Colonic mucosa (tissue), 4 donors: ENCODE measurements at regions not wholly inside any gene's neighbourhood (a gene's known extent, or its start where the extent isn't known, plus 50 kb on each side); places are given as distances from the start of the nearest gene placed in this dataset.

Experiments
- DNase-seq: peaks from one replicate; pipeline ENCODE4 v3.0.0-alpha.2; 2020
- H3K27ac ChIP-seq: fragments of 200-600 bp; one replicate; pipeline ENCODE4 v1.8.0; 2021
- H3K27me3 ChIP-seq: fragments of 200-600 bp; one replicate; pipeline ENCODE4 v1.8.0; 2021
- H3K36me3 ChIP-seq: fragments of 200-600 bp; one replicate; pipeline ENCODE4 v1.8.0; 2021
- H3K4me1 ChIP-seq: fragments of 200-600 bp; one replicate; pipeline ENCODE4 v1.8.0; 2021; ENCODE audit warnings: mild to moderate bottlenecking
- H3K4me3 ChIP-seq: fragments of 200-600 bp; one replicate; pipeline ENCODE4 v1.8.0; 2021
- H3K9ac ChIP-seq, 2 donors: one replicate each; pipeline ENCODE4 v1.7.0; 2013; ENCODE audit warnings: control low read depth in 2 of 2, low read depth in 2 of 2, low read length in 2 of 2
- H3K9me3 ChIP-seq: fragments of 200-600 bp; one replicate; pipeline ENCODE4 v1.8.0; 2021
- CTCF ChIP-seq: fragments of 200-600 bp; IDR thresholded peaks from one replicate; pipeline ENCODE4 v1.8.0; 2022; ENCODE audit warnings: antibody characterized with exemption, mild to moderate bottlenecking
- intact Hi-C: fragments of 100-400 bp; cut with DNase I; formaldehyde crosslinking; loops from one replicate; pipeline ENCODE4 v1.14.1; 2022
- donor health status: healthy.
- donor health status: DM: no; HTN: no; CAD: no.
- donor health status: DM: no; HTN: no; CAD: no.

- Histone ChIP-seq H3K27ac (no peak overlapping the region), H3K9ac (no peak overlapping the region), H3K27me3 (no peaks in the 10 kb centered on the region), H3K4me3 (no peak overlapping the region), H3K36me3 (no peaks in the 10 kb centered on the region), H3K4me1 (no peaks in the 10 kb centered on the region), H3K9me3 (no peaks in the 10 kb centered on the region)
- intact Hi-C loops, result loop anchor here (10.0 kb wide), 1 partner anchor 107 kb away; no protein-coding TSS in a partner anchor
- TF ChIP-seq CTCF, result no peak
- no peak for DNase-seq
These were observed 147.8 kb downstream of the CYP26A1 start for GRCh38 chr10:93221521-93221920.

- no peaks in the 10 kb centered on the region for H3K9me3 ChIP-seq
- no peak overlapping the region for H3K9ac ChIP-seq
- H3K27me3 ChIP-seq, result no peaks in the 10 kb centered on the region
- no peaks in the 10 kb centered on the region for H3K4me1 ChIP-seq
- no peak overlapping the region for H3K27ac ChIP-seq
- H3K4me3 ChIP-seq, result no peak overlapping the region
- no peak for TF ChIP-seq CTCF
- intact Hi-C loops, result loop anchor here (10.0 kb wide), 1 partner anchor 107 kb away; no protein-coding TSS in a partner anchor
- DNase-seq, result no peak
- no peaks in the 10 kb centered on the region for H3K36me3 ChIP-seq
These were observed 148.6 kb downstream of the CYP26A1 start for GRCh38 chr10:93222211-93222754.

- Histone ChIP-seq H3K9me3 (no peaks in the 10 kb centered on the region), H3K27me3 (no peaks in the 10 kb centered on the region), H3K27ac (no peak overlapping the region), H3K4me1 (no peaks in the 10 kb centered on the region), H3K4me3 (no peak overlapping the region), H3K36me3 (no peaks in the 10 kb centered on the region), H3K9ac (no peak overlapping the region)
- no peak for TF ChIP-seq CTCF
- no peak for DNase-seq
- intact Hi-C loops, result loop anchor here (10.0 kb wide), 1 partner anchor 108 kb away; no protein-coding TSS in a partner anchor
These were observed 149.2 kb downstream of the CYP26A1 start for GRCh38 chr10:93222876-93223275.

GRCh38 chr10:93223336-93223735, 149.6 kb downstream of the CYP26A1 start:
- no peaks in the 10 kb centered on the region for H3K27me3 ChIP-seq
- no peaks in the 10 kb centered on the region for H3K36me3 ChIP-seq
- DNase-seq, result no peak
- H3K4me3 ChIP-seq, result no peak overlapping the region
- TF ChIP-seq CTCF, result no peak
- intact Hi-C loops, result loop anchor here (10.0 kb wide), 1 partner anchor 109 kb away; no protein-coding TSS in a partner anchor
- no peak overlapping the region for H3K9ac ChIP-seq
- H3K27ac ChIP-seq, result no peak overlapping the region
- no peaks in the 10 kb centered on the region for H3K4me1 ChIP-seq
- no peaks in the 10 kb centered on the region for H3K9me3 ChIP-seq

GRCh38 chr10:93224005-93224779, 150.5 kb downstream of the CYP26A1 start:
- Histone ChIP-seq H3K4me3 (no peak overlapping the region), H3K9me3 (no peaks in the 10 kb centered on the region), H3K36me3 (no peaks in the 10 kb centered on the region), H3K27ac (no peak overlapping the region), H3K9ac (no peak overlapping the region), H3K27me3 (no peaks in the 10 kb centered on the region), H3K4me1 (no peaks in the 10 kb centered on the region)
- intact Hi-C loops, result loop anchor here (10.0 kb wide), 1 partner anchor 109 kb away; no protein-coding TSS in a partner anchor
- no peak for TF ChIP-seq CTCF
- no peak for DNase-seq
